ENCODE measurements at regions not wholly inside any gene's neighbourhood (a gene's known extent, or its start where the extent isn't known, plus 50 kb on each side); places are given as distances from the start of the nearest gene placed in this dataset.

DNA sequence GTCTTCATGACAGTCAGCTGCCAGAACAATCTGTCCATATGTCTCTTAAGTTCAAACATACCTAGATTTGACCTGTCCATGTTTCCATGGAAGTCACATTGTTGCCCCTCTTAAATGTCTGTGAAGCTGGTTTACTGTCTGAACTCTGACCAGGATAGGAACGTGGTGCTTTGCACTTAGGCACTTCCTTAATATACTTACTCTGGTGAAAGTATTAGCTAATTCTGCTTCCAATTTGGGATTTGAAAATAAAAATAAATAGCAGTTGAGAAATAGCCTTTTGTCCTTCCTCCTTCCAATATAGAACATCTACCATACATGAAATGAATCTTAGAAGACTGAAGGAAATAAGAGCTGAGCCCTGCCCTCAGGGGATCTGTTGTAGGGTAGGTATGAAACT is 524.5 kb upstream of the CLINT1 start:
- H3K36me3 ChIP-seq (ENCODE audit: control insufficient read depth, insufficient read depth, low read length) = no peaks in the 10 kb centered on the region
- TF ChIP-seq, protein P1, sequence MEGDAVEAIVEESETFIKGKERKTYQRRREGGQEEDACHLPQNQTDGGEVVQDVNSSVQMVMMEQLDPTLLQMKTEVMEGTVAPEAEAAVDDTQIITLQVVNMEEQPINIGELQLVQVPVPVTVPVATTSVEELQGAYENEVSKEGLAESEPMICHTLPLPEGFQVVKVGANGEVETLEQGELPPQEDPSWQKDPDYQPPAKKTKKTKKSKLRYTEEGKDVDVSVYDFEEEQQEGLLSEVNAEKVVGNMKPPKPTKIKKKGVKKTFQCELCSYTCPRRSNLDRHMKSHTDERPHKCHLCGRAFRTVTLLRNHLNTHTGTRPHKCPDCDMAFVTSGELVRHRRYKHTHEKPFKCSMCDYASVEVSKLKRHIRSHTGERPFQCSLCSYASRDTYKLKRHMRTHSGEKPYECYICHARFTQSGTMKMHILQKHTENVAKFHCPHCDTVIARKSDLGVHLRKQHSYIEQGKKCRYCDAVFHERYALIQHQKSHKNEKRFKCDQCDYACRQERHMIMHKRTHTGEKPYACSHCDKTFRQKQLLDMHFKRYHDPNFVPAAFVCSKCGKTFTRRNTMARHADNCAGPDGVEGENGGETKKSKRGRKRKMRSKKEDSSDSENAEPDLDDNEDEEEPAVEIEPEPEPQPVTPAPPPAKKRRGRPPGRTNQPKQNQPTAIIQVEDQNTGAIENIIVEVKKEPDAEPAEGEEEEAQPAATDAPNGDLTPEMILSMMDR (IDR thresholded peaks at IDR 0.05; ENCODE audit: insufficient read depth, low read length, poor library complexity, severe bottlenecking) = no peak
- no peaks in the 10 kb centered on the region for H3K27me3 ChIP-seq (ENCODE audit: control insufficient read depth, insufficient read depth, low read length)
- no peak for DNase-seq (ENCODE audit: low read depth)
- H3K4me3 ChIP-seq (ENCODE audit: low read depth, low read length) = no peak overlapping the region

DNA sequence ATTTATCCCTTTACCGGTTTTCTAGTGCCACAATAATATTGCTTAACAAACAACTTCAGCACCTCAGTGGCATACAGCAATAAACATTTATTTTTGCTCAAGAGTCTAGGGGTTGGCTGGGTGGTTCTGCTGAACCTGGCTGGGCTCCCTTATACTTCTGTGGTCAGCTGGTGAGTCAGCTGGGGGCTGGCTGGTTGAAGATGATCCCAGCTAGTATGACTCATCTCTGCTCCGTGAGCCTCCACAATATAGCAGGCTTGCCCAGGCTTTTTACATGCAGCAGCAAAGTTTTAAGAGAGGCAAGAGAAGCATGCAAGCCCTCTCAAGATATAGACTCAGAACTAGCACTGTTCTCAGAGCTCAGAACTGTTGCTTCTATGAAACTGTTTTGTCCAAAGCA is 523.5 kb upstream of the CLINT1 start:
- Histone ChIP-seq H3K4me3 (ENCODE audit: low read depth, low read length) (no peak overlapping the region), H3K36me3 (ENCODE audit: control insufficient read depth, insufficient read depth, low read length) (no peaks in the 10 kb centered on the region), H3K27me3 (ENCODE audit: control insufficient read depth, insufficient read depth, low read length) (no peaks in the 10 kb centered on the region)
- TF ChIP-seq, protein P1 (IDR thresholded peaks at IDR 0.05; ENCODE audit: insufficient read depth, low read length, poor library complexity, severe bottlenecking) = no peak
- peak; percentile 91 for DNase-seq (ENCODE audit: low read depth)

DNA sequence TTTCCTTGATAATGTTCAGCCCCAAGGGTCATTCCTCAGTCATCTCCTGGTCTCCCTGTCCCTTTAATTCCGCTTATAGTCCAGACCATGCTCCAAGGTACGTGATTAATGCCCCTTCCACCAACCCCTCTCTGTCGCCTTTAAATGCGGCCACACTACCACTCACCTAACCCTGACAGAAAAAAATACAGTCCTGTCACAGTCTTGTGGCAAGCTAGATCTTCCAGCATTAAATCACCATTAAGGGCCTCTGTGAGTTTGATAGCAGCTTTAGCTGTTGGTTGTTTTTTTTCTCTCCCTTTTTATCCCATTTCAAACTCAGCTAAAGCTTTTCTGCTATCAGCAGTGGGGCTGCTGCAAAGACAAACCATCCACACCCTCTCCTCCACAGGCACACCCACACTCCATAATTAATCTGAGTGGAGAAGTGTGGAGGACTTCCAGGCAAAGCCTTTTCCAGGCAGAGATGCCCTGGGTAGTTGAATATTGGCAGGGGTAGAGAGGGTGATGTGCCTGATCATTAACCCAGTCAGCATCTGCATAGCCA is 522.7 kb upstream of the CLINT1 start:
- no peak overlapping the region for H3K4me3 ChIP-seq (ENCODE audit: low read depth, low read length)
- no peak for DNase-seq (ENCODE audit: low read depth)
- H3K36me3 ChIP-seq (ENCODE audit: control insufficient read depth, insufficient read depth, low read length) = no peaks in the 10 kb centered on the region
- TF ChIP-seq, protein P1 (IDR thresholded peaks at IDR 0.05; ENCODE audit: insufficient read depth, low read length, poor library complexity, severe bottlenecking) = no peak
- no peaks in the 10 kb centered on the region for H3K27me3 ChIP-seq (ENCODE audit: control insufficient read depth, insufficient read depth, low read length)

DNA sequence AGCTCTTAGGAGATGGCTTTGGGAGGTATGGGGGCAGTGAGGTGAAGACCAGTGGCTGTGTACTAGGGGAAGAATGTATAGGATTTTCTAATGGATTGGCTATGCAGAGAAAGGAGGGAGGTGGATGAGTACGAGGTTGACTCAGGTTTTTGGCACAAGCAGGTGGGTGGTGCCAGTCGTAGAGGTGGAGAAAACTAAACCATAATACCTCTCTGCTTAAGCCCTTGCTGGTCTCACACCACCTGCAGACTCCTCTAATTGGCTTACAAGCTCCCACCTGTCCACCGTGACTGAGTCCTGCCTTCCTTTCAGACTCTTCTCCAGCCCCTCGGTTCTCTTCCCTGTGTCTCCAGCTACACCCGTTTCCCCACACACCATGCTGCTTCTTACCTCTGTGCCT is 521.7 kb upstream of the CLINT1 start:
- no peaks in the 10 kb centered on the region for H3K27me3 ChIP-seq (ENCODE audit: control insufficient read depth, insufficient read depth, low read length)
- H3K4me3 ChIP-seq (ENCODE audit: low read depth, low read length) = no peak overlapping the region
- H3K36me3 ChIP-seq (ENCODE audit: control insufficient read depth, insufficient read depth, low read length) = no peaks in the 10 kb centered on the region
- DNase-seq (ENCODE audit: low read depth) = no peak
- TF ChIP-seq, protein P1 (IDR thresholded peaks at IDR 0.05; ENCODE audit: insufficient read depth, low read length, poor library complexity, severe bottlenecking) = no peak

DNA sequence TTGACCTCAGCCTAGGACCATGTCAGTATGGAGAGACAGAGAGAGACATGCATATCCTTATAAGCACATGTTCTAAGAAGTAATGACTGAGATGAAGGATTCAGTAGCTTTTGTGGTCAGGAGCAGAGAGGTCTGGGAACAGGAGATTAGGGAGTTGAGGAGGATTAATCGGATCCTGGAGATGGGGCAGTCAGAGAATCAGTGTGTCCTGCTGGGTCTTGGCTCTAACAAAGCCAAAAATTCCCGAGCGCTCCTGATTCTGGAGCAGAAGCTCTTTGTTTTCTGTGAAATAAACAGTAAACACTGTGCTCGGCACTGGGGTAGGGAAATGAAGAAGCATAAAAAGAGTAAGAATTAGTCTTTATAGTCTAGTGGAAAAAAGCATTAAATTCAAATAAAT is 520.0 kb upstream of the CLINT1 start:
- H3K4me3 ChIP-seq (ENCODE audit: low read depth, low read length) = no peak overlapping the region
- H3K36me3 ChIP-seq (ENCODE audit: control insufficient read depth, insufficient read depth, low read length) = no peaks in the 10 kb centered on the region
- no peaks in the 10 kb centered on the region for H3K27me3 ChIP-seq (ENCODE audit: control insufficient read depth, insufficient read depth, low read length)
- DNase-seq (ENCODE audit: low read depth) = no peak
- TF ChIP-seq, protein P1 (IDR thresholded peaks at IDR 0.05; ENCODE audit: insufficient read depth, low read length, poor library complexity, severe bottlenecking) = no peak

DNA sequence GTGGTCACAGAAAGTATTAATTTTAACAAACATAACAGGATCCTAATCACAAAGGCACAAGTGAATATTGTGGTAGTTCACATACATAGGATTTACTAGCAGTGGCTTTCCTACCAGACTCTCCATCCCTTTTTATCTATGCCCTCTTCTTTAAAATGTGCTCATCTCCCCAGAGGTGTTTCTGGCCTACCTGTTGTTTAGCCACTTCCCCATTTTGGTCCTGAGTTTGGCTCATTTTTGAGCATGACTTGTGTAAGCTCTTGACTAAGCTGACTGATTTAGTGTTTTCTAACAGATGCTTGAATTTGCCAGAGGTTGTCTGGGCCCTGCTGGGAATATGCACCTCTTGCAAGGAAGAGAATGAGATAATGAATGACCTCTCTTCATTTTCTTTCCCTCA is 517.7 kb upstream of the CLINT1 start:
- DNase-seq (ENCODE audit: low read depth) = no peak
- no peak overlapping the region for H3K4me3 ChIP-seq (ENCODE audit: low read depth, low read length)
- no peaks in the 10 kb centered on the region for H3K36me3 ChIP-seq (ENCODE audit: control insufficient read depth, insufficient read depth, low read length)
- no peaks in the 10 kb centered on the region for H3K27me3 ChIP-seq (ENCODE audit: control insufficient read depth, insufficient read depth, low read length)
- TF ChIP-seq, protein P1 (IDR thresholded peaks at IDR 0.05; ENCODE audit: insufficient read depth, low read length, poor library complexity, severe bottlenecking) = no peak
